HG03520 (cell line): ENCODE measurements at regions not wholly inside any gene's neighbourhood (a gene's known extent, or its start where the extent isn't known, plus 50 kb on each side); places are given as distances from the start of the nearest gene placed in this dataset.
"Not testable (repeated sequence)": the region's sequence is repeated elsewhere in the genome, so short reads cannot be mapped to it uniquely, and the experiment has no call there.

ENCODE experiments used
- ATAC-seq: cut with Tn5 transposase; IDR thresholded peaks from one replicate; pipeline ENCODE4 v1.9.1; 2021; ENCODE audit warnings: mild to moderate bottlenecking, moderate library complexity; ENCODE audit not compliant: unreplicated experiment

- ATAC-seq: not testable (repeated sequence)
Measured at GRCh38 chr6:71360556-71361335, 72.1 kb downstream of the OGFRL1 start.

- no peak for ATAC-seq
Measured at GRCh38 chr6:71364889-71365542, 76.4 kb downstream of the OGFRL1 start.

- no peak for ATAC-seq
Measured at GRCh38 chr6:71367756-71368155, 79.1 kb downstream of the OGFRL1 start.

- no peak for ATAC-seq
Measured at GRCh38 chr6:71368284-71368683, 79.7 kb downstream of the OGFRL1 start.

GRCh38 chr6:71371559-71371958, 82.9 kb downstream of the OGFRL1 start:
- no peak for ATAC-seq

- no peak for ATAC-seq
Measured at GRCh38 chr6:71373943-71374342, 85.3 kb downstream of the OGFRL1 start.

GRCh38 chr6:71375676-71376075, 87.1 kb downstream of the OGFRL1 start:
- ATAC-seq: no peak

GRCh38 chr6:71376830-71377229, 88.2 kb downstream of the OGFRL1 start:
- no peak for ATAC-seq

GRCh38 chr6:71383476-71383875, 94.9 kb downstream of the OGFRL1 start:
- ATAC-seq: no peak

GRCh38 chr6:71383901-71384489, 95.4 kb downstream of the OGFRL1 start:
- no peak for ATAC-seq

- no peak for ATAC-seq
Measured at GRCh38 chr6:71385111-71385822, 96.7 kb downstream of the OGFRL1 start.

- ATAC-seq: no peak
Measured at GRCh38 chr6:71386215-71386614, 97.6 kb downstream of the OGFRL1 start.

- ATAC-seq: no peak
Measured at GRCh38 chr6:71387179-71387578, 98.6 kb downstream of the OGFRL1 start.

- ATAC-seq: peak; percentile 59
Measured at GRCh38 chr6:71388068-71388744, 99.6 kb downstream of the OGFRL1 start.

GRCh38 chr6:71388856-71389527, 100.4 kb downstream of the OGFRL1 start:
- no peak for ATAC-seq

GRCh38 chr6:71391126-71391525, 102.5 kb downstream of the OGFRL1 start:
- no peak for ATAC-seq

GRCh38 chr6:71392276-71392675, 103.7 kb downstream of the OGFRL1 start:
- no peak for ATAC-seq

GRCh38 chr6:71393471-71393870, 104.9 kb downstream of the OGFRL1 start:
- no peak for ATAC-seq

- ATAC-seq: no peak
Measured at GRCh38 chr6:71393981-71394432, 105.4 kb downstream of the OGFRL1 start.

GRCh38 chr6:71394926-71395325, 106.3 kb downstream of the OGFRL1 start:
- ATAC-seq: no peak
